HEK293 (cell line): ENCODE measurements at regions not wholly inside any gene's neighbourhood (a gene's known extent, or its start where the extent isn't known, plus 50 kb on each side); places are given as distances from the start of the nearest gene placed in this dataset.

Experiments
- MZF1 ChIP-seq: fragments of 450-650 bp; formaldehyde crosslinking; IDR thresholded peaks from 2 replicates; pipeline ENCODE4 v1.5.1; 2017; ENCODE audit warnings: missing biosample characterization, missing genetic modification characterization, borderline replicate concordance
- ZNF112 ChIP-seq: fragments of 450-650 bp; formaldehyde crosslinking; IDR thresholded peaks from 2 replicates; pipeline ENCODE4 v1.5.0; 2017; ENCODE audit warnings: missing biosample characterization, missing genetic modification characterization
- ZNF174 ChIP-seq: fragments of 450-650 bp; formaldehyde crosslinking; IDR thresholded peaks from 2 replicates; pipeline ENCODE4 v1.5.0; 2017; ENCODE audit warnings: missing biosample characterization, mild to moderate bottlenecking, missing genetic modification characterization
- ZNF223 ChIP-seq: fragments of 450-650 bp; formaldehyde crosslinking; IDR thresholded peaks from 2 replicates; pipeline ENCODE4 v1.5.1; 2016; ENCODE audit warnings: missing biosample characterization, missing genetic modification characterization
- ZNF274 ChIP-seq, 2 experiments: fragments of 200-500 bp in 1 of 2; fragments of 450-650 bp in 1 of 2; sonication (Bioruptor generic) in 1 of 2; formaldehyde crosslinking in 1 of 2; IDR thresholded peaks; 2 replicates each; pipeline versions ENCODE4 v1.5.1 to v1.6.1; 2014 to 2016; ENCODE audit warnings: borderline replicate concordance in 1 of 2, inconsistent platforms in 1 of 2, low read length in 1 of 2, missing biosample characterization in 1 of 2, missing genetic modification characterization in 1 of 2
- ZNF302 ChIP-seq: fragments of 450-650 bp; formaldehyde crosslinking; IDR thresholded peaks from 2 replicates; pipeline ENCODE4 v1.5.1; 2016; ENCODE audit warnings: missing biosample characterization, missing genetic modification characterization, low read depth
- ZNF311 ChIP-seq: fragments of 450-650 bp; formaldehyde crosslinking; IDR thresholded peaks from 2 replicates; pipeline ENCODE4 v1.5.1; 2017; ENCODE audit warnings: missing biosample characterization, missing genetic modification characterization, borderline replicate concordance
- ZNF350 ChIP-seq: fragments of 450-650 bp; formaldehyde crosslinking; IDR thresholded peaks from 2 replicates; pipeline ENCODE4 v1.5.0; 2017; ENCODE audit warnings: missing biosample characterization, mild to moderate bottlenecking, missing genetic modification characterization
- ZSCAN23 ChIP-seq: fragments of 450-650 bp; formaldehyde crosslinking; IDR thresholded peaks from 2 replicates; pipeline ENCODE4 v1.5.1; 2016; ENCODE audit warnings: missing biosample characterization, missing genetic modification characterization
- TF ChIP-seq, protein P1 (sequence below): fragments of 450-650 bp; formaldehyde crosslinking; IDR thresholded peaks from 2 replicates; pipeline ENCODE4 v1.5.1; 2016; ENCODE audit warnings: missing biosample characterization, missing genetic modification characterization
- TF ChIP-seq, protein P2 (sequence below): fragments of 450-650 bp; formaldehyde crosslinking; IDR thresholded peaks from 2 replicates; pipeline ENCODE4 v1.5.1; 2016; ENCODE audit warnings: missing biosample characterization, missing genetic modification characterization
- TF ChIP-seq, protein P3 (sequence below): fragments of 450-650 bp; formaldehyde crosslinking; optimal IDR thresholded peaks from 2 replicates; pipeline ENCODE3; 2016; ENCODE audit warnings: missing biosample characterization, mild to moderate bottlenecking, missing genetic modification characterization
- TF ChIP-seq, protein P4 (sequence below): fragments of 450-650 bp; formaldehyde crosslinking; IDR thresholded peaks from 2 replicates; pipeline ENCODE4 v1.5.1; 2016; ENCODE audit warnings: missing biosample characterization, missing genetic modification characterization, low read depth

- TF ChIP-seq ZNF302 (tag by site-specific recombination): no peak
- TF ChIP-seq, protein P1, sequence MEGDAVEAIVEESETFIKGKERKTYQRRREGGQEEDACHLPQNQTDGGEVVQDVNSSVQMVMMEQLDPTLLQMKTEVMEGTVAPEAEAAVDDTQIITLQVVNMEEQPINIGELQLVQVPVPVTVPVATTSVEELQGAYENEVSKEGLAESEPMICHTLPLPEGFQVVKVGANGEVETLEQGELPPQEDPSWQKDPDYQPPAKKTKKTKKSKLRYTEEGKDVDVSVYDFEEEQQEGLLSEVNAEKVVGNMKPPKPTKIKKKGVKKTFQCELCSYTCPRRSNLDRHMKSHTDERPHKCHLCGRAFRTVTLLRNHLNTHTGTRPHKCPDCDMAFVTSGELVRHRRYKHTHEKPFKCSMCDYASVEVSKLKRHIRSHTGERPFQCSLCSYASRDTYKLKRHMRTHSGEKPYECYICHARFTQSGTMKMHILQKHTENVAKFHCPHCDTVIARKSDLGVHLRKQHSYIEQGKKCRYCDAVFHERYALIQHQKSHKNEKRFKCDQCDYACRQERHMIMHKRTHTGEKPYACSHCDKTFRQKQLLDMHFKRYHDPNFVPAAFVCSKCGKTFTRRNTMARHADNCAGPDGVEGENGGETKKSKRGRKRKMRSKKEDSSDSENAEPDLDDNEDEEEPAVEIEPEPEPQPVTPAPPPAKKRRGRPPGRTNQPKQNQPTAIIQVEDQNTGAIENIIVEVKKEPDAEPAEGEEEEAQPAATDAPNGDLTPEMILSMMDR (tag by site-specific recombination): no peak
- TF ChIP-seq, protein P2, sequence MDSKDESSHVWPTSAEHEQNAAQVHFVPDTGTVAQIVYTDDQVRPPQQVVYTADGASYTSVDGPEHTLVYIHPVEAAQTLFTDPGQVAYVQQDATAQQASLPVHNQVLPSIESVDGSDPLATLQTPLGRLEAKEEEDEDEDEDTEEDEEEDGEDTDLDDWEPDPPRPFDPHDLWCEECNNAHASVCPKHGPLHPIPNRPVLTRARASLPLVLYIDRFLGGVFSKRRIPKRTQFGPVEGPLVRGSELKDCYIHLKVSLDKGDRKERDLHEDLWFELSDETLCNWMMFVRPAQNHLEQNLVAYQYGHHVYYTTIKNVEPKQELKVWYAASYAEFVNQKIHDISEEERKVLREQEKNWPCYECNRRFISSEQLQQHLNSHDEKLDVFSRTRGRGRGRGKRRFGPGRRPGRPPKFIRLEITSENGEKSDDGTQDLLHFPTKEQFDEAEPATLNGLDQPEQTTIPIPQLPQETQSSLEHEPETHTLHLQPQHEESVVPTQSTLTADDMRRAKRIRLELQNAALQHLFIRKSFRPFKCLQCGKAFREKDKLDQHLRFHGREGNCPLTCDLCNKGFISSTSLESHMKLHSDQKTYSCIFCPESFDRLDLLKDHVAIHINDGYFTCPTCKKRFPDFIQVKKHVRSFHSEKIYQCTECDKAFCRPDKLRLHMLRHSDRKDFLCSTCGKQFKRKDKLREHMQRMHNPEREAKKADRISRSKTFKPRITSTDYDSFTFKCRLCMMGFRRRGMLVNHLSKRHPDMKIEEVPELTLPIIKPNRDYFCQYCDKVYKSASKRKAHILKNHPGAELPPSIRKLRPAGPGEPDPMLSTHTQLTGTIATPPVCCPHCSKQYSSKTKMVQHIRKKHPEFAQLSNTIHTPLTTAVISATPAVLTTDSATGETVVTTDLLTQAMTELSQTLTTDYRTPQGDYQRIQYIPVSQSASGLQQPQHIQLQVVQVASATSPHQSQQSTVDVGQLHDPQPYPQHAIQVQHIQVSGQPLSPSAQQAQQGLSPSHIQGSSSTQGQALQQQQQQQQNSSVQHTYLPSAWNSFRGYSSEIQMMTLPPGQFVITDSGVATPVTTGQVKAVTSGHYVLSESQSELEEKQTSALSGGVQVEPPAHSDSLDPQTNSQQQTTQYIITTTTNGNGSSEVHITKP (tag by site-specific recombination): no peak
- TF ChIP-seq, protein P3, sequence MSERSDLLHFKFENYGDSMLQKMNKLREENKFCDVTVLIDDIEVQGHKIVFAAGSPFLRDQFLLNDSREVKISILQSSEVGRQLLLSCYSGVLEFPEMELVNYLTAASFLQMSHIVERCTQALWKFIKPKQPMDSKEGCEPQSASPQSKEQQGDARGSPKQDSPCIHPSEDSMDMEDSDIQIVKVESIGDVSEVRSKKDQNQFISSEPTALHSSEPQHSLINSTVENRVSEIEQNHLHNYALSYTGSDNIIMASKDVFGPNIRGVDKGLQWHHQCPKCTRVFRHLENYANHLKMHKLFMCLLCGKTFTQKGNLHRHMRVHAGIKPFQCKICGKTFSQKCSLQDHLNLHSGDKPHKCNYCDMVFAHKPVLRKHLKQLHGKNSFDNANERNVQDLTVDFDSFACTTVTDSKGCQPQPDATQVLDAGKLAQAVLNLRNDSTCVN (tag by site-specific recombination): no peak
- no peak for TF ChIP-seq ZNF112 (tag by site-specific recombination)
- no peak for TF ChIP-seq ZNF174
- TF ChIP-seq ZSCAN23: no peak
- TF ChIP-seq ZNF350 (tag by site-specific recombination): no peak
- TF ChIP-seq, protein P4, sequence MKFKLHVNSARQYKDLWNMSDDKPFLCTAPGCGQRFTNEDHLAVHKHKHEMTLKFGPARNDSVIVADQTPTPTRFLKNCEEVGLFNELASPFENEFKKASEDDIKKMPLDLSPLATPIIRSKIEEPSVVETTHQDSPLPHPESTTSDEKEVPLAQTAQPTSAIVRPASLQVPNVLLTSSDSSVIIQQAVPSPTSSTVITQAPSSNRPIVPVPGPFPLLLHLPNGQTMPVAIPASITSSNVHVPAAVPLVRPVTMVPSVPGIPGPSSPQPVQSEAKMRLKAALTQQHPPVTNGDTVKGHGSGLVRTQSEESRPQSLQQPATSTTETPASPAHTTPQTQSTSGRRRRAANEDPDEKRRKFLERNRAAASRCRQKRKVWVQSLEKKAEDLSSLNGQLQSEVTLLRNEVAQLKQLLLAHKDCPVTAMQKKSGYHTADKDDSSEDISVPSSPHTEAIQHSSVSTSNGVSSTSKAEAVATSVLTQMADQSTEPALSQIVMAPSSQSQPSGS (tag by site-specific recombination): no peak
- TF ChIP-seq ZNF311: no peak
- no peak for TF ChIP-seq MZF1 (tag by site-specific recombination)
- no peak for TF ChIP-seq ZNF223 (tag by site-specific recombination)
- no peak for TF ChIP-seq ZNF274 (IDR thresholded peaks at IDR 0.05; ENCODE audit: low read length)
- TF ChIP-seq ZNF274 (tag by site-specific recombination; IDR thresholded peaks at IDR 0.05; ENCODE audit: borderline replicate concordance): no peak
Observed at GRCh38 chr10:61609701-61610100, 53.0 kb upstream of the CABCOCO1 start.
